ENCODE measurements at regions not wholly inside any gene's neighbourhood (a gene's known extent, or its start where the extent isn't known, plus 50 kb on each side); places are given as distances from the start of the nearest gene placed in this dataset.
"Not testable (repeated sequence)": the region's sequence is repeated elsewhere in the genome, so short reads cannot be mapped to it uniquely, and the experiment has no call there.

DNA sequence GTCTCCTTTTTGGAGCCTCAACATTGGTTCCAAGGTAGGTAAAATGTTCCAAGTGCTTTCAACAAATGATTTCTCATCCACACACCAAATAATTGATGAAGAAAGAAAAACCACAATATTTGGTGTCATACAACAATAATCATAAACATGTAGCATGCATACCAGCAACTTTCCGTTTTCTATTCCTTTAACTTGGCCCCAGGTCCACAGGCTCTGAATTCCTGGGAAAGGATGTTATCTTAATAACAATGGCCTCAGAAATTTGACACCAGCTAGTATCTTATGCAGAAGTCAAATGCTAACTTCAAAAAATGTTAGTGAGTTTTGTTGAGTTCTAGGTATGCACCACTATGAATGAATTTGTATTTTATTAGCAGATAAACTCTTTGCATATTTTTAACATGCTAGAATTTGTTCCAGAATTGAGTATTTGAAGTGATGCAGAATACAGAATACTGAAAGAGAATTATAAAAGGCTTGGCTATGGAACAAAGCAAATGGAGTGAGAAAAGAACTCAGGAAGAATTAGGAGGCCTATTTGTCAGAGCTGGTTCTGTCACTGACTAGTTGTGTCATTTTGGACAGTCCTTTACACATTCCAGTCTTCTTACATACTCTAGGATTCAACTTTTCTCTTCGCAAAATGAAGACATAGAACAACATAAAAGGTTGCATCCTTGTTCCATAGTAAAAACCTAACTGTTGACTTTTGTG lies 435.3 kb upstream of the TNC start:
- no peak overlapping the region for H3K9ac ChIP-seq (ENCODE audit: low read depth, low read length)
- H3K4me1 ChIP-seq (ENCODE audit: insufficient read depth, low read length): peaks cover 17% of the 10 kb centered on the region
- no peaks in the 10 kb centered on the region for H3K27me3 ChIP-seq (ENCODE audit: insufficient read depth, low read length)
- H3K4me3 ChIP-seq (ENCODE audit: low read length): no peak overlapping the region
- H3K9me3 ChIP-seq (ENCODE audit: insufficient read depth, low read depth, low read length): peaks cover 33% of the 10 kb centered on the region
- H3K36me3 ChIP-seq (ENCODE audit: insufficient read depth, low read length): no peaks in the 10 kb centered on the region
- H3K27ac ChIP-seq (ENCODE audit: low read depth, low read length): peak overlapping the region; percentile 73; the same call in 1 of the 2 replicates
- 100% methylated on average over 1 of the region's 2 CpGs for WGBS

GRCh38 chr9:115556432-115556831 lies 438.5 kb upstream of the TNC start:
- 60% methylated on average over 1 of the region's 1 CpG for WGBS

GRCh38 chr9:115575147-115575546 lies 457.2 kb upstream of the TNC start:
- no CpG with 5 or more reads among the region's 1 CpG for WGBS
- no peak overlapping the region for H3K27ac ChIP-seq (ENCODE audit: low read depth, low read length)
- H3K4me1 ChIP-seq (ENCODE audit: insufficient read depth, low read length): no peaks in the 10 kb centered on the region
- no peak overlapping the region for H3K9ac ChIP-seq (ENCODE audit: low read depth, low read length)
- H3K36me3 ChIP-seq (ENCODE audit: insufficient read depth, low read length): no peaks in the 10 kb centered on the region
- H3K4me3 ChIP-seq (ENCODE audit: low read length): no peak overlapping the region
- no peaks in the 10 kb centered on the region for H3K9me3 ChIP-seq (ENCODE audit: insufficient read depth, low read depth, low read length)
- no peaks in the 10 kb centered on the region for H3K27me3 ChIP-seq (ENCODE audit: insufficient read depth, low read length)

More at GRCh38 chr9:115556432-115556831, 438.5 kb upstream of the TNC start:
- no peak overlapping the region for H3K4me3 ChIP-seq (ENCODE audit: low read length)
- no peaks in the 10 kb centered on the region for H3K36me3 ChIP-seq (ENCODE audit: insufficient read depth, low read length)
- no peak overlapping the region for H3K9ac ChIP-seq (ENCODE audit: low read depth, low read length)
- no peaks in the 10 kb centered on the region for H3K27me3 ChIP-seq (ENCODE audit: insufficient read depth, low read length)
- H3K4me1 ChIP-seq (ENCODE audit: insufficient read depth, low read length): peaks cover 17% of the 10 kb centered on the region
- no peak overlapping the region for H3K27ac ChIP-seq (ENCODE audit: low read depth, low read length)
- peaks cover 33% of the 10 kb centered on the region for H3K9me3 ChIP-seq (ENCODE audit: insufficient read depth, low read depth, low read length)

DNA sequence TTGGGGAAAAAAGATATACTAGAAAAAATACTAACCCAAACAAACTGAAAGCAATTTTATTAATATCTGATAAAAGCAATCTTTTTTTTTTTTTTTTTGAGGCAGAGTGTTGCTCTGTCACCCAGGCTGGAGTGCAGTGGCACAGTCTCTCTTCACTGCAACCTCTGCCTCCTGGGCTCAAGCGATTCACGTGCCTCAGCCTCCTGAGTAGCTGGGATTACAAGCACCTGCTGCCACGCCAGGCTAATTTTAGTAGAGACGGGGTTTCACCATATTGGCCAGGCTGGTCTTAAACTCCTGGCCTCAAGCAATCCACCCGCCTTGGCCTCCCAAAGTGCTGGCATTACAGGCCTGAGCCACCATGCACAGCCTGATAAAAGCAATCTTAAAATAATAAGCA lies 467.5 kb upstream of the TNC start:
- not testable (repeated sequence) for H3K9ac ChIP-seq (ENCODE audit: low read depth, low read length); H3K4me1 ChIP-seq (ENCODE audit: insufficient read depth, low read length); H3K9me3 ChIP-seq (ENCODE audit: insufficient read depth, low read depth, low read length); H3K27ac ChIP-seq (ENCODE audit: low read depth, low read length); H3K36me3 ChIP-seq (ENCODE audit: insufficient read depth, low read length); H3K4me3 ChIP-seq (ENCODE audit: low read length); H3K27me3 ChIP-seq (ENCODE audit: insufficient read depth, low read length)
- 81% methylated on average over 5 of the region's 5 CpGs for WGBS

DNA sequence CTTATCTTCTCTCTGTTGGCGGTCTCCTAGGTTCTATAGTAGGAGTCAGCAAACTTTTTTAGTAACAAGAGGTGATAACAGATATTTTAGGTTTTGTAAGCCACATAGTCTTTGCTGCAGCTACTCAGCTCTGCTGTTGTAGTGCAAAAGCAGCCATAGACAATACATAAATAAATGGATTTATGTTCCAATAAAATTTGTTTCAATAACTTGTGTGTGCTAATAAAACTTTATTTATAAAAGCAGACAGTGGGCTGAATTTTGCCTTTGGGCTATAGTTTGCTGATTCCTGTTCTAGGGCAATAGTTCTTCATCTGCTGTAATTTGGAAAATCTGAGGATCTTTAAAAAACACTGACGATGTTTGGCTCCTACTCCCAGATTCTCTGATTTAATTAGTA lies 469.4 kb upstream of the TNC start:
- Histone ChIP-seq H3K27ac (ENCODE audit: low read depth, low read length) (no peak overlapping the region), H3K27me3 (ENCODE audit: insufficient read depth, low read length) (no peaks in the 10 kb centered on the region), H3K36me3 (ENCODE audit: insufficient read depth, low read length) (no peaks in the 10 kb centered on the region), H3K9ac (ENCODE audit: low read depth, low read length) (no peak overlapping the region), H3K4me3 (ENCODE audit: low read length) (no peak overlapping the region), H3K4me1 (ENCODE audit: insufficient read depth, low read length) (peaks cover 4% of the 10 kb centered on the region; the same call in 1 of the 2 replicates), H3K9me3 (ENCODE audit: insufficient read depth, low read depth, low read length) (0 out of 2 replicates have a peak, but pooled peaks cover 3% of the 10 kb centered on the region)
- 100% methylated on average over 2 of the region's 2 CpGs for WGBS

- no peak overlapping the region for H3K9ac ChIP-seq (ENCODE audit: low read depth, low read length)
- H3K27ac ChIP-seq (ENCODE audit: low read depth, low read length): no peak overlapping the region
- no peaks in the 10 kb centered on the region for H3K27me3 ChIP-seq (ENCODE audit: insufficient read depth, low read length)
- H3K9me3 ChIP-seq (ENCODE audit: insufficient read depth, low read depth, low read length): 0 out of 2 replicates have a peak, but pooled peaks cover 3% of the 10 kb centered on the region
- no peaks in the 10 kb centered on the region for H3K36me3 ChIP-seq (ENCODE audit: insufficient read depth, low read length)
- peaks cover 4% of the 10 kb centered on the region; the same call in 1 of the 2 replicates for H3K4me1 ChIP-seq (ENCODE audit: insufficient read depth, low read length)
- H3K4me3 ChIP-seq (ENCODE audit: low read length): no peak overlapping the region
Measured at GRCh38 chr9:115590011-115590410, 472.1 kb upstream of the TNC start.

DNA sequence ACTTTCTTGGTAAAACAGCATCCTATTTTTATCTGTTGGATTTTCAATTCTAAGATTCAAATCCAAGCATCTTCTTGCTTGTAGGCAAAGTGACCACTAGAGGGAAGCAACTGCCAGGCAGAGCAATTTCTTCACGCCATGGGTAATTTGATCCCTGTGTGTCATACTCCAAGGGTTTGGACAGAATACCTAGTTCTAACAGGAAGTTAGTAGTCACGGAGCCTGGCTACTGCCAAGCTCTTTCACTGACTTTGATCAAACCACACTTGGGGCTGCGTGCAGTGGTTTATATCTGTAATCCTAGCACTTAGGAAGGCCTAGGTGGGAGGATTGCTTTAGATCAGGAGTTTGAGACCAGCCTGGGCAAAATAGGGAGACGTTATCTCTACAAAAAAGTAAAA lies 473.6 kb upstream of the TNC start:
- H3K4me1 ChIP-seq (ENCODE audit: insufficient read depth, low read length): peaks cover 16% of the 10 kb centered on the region
- 0 out of 2 replicates have a peak overlapping the region, but pooled peaks have one; percentile 7 for H3K9ac ChIP-seq (ENCODE audit: low read depth, low read length)
- H3K9me3 ChIP-seq (ENCODE audit: insufficient read depth, low read depth, low read length): 0 out of 2 replicates have a peak, but pooled peaks cover 3% of the 10 kb centered on the region
- no peaks in the 10 kb centered on the region for H3K36me3 ChIP-seq (ENCODE audit: insufficient read depth, low read length)
- no peak overlapping the region for H3K27ac ChIP-seq (ENCODE audit: low read depth, low read length)
- WGBS: 21% methylated on average over 4 of the region's 4 CpGs
- H3K27me3 ChIP-seq (ENCODE audit: insufficient read depth, low read length): no peaks in the 10 kb centered on the region
- H3K4me3 ChIP-seq (ENCODE audit: low read length): peak overlapping the region; percentile 6; the same call in 1 of the 2 replicates

DNA sequence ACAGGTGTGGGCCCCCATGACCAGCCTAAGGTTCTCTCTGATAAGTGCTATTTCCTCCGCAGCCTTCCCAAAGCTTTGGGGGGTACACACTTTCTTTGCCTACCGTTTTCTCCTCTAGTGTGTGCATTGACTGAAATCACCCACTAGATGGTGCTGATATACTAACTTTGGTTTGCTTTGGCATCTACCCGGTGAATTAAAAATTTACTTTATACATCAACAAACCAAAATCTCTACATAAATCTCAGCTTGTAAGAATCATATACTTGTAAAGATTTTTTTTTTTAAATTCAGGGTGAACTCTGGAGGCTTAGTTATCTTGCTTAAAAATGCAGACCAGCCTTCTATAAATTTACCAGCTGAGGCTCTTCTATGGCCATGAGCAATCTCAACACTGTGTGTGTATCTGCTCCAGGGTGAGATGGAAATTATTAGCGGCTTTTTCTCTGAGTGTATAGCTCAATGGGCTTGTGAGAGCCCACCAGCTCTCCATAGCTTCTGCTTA lies 475.7 kb upstream of the TNC start:
- H3K36me3 ChIP-seq (ENCODE audit: insufficient read depth, low read length): no peaks in the 10 kb centered on the region
- 0 out of 2 replicates have a peak, but pooled peaks cover 3% of the 10 kb centered on the region for H3K9me3 ChIP-seq (ENCODE audit: insufficient read depth, low read depth, low read length)
- no peak overlapping the region for H3K9ac ChIP-seq (ENCODE audit: low read depth, low read length)
- H3K4me1 ChIP-seq (ENCODE audit: insufficient read depth, low read length): peaks cover 22% of the 10 kb centered on the region
- no peaks in the 10 kb centered on the region for H3K27me3 ChIP-seq (ENCODE audit: insufficient read depth, low read length)
- WGBS: 27% methylated on average over 3 of the region's 4 CpGs
- no peak overlapping the region for H3K27ac ChIP-seq (ENCODE audit: low read depth, low read length)
- H3K4me3 ChIP-seq (ENCODE audit: low read length): no peak overlapping the region

DNA sequence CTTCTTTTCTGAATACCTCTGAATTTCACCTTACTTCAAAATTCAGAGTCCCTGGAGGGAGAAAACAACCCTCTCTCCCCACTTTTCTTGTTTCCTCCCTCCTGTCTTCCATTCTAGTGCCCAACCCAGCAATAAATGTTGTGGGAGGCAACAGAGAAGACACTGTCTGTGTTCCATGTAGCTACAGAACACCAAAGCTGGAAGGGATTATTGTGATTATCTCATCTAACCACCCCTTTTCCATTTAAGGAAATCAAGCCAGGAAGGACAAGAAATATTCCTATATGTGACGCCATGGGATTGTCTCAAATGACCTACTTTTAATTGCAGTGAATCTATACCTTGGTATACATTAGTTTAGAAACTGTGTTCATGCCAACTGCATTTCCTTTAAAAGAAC lies 476.6 kb upstream of the TNC start:
- peaks cover 22% of the 10 kb centered on the region for H3K4me1 ChIP-seq (ENCODE audit: insufficient read depth, low read length)
- H3K4me3 ChIP-seq (ENCODE audit: low read length): no peak overlapping the region
- no peak overlapping the region for H3K27ac ChIP-seq (ENCODE audit: low read depth, low read length)
- no peaks in the 10 kb centered on the region for H3K36me3 ChIP-seq (ENCODE audit: insufficient read depth, low read length)
- 0 out of 2 replicates have a peak, but pooled peaks cover 3% of the 10 kb centered on the region for H3K9me3 ChIP-seq (ENCODE audit: insufficient read depth, low read depth, low read length)
- no peaks in the 10 kb centered on the region for H3K27me3 ChIP-seq (ENCODE audit: insufficient read depth, low read length)
- 100% methylated on average over 1 of the region's 1 CpG for WGBS
- H3K9ac ChIP-seq (ENCODE audit: low read depth, low read length): no peak overlapping the region

DNA sequence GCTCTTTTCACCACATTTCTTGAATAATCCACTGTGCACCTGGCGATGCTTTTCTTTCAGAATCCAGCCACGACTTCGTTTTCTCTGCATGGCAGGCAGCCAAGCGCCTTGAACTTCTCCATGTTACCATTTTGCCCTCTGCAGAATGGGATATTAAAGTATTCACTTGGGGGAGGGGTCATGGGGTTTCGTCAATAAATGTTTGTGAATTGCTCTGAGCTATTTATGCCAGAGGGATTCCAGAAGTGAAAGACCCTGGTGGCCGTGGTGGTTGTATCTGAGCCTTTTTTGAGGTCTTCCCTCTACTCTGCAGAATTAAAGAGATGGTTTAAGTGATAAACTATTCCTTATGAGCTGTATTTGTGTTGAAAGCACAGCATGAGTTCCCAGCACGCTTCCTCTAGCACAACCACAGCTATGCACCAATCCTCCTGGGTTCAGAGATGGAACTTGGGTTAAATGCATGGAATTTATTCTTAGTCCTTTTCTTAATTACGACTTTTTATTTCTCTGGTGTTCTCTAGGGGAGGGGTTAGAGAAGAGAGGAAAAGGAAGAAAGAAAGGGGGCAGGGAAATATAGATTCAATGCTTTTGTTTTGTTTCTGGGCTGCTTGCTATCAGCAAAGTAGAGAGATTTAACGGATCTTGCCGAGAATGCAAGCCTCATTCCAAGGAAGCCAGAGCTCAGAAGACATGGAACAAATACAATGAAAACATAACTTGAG lies 478.2 kb upstream of the TNC start:
- 62% methylated on average over 10 of the region's 10 CpGs for WGBS
- Histone ChIP-seq H3K36me3 (ENCODE audit: insufficient read depth, low read length) (no peaks in the 10 kb centered on the region), H3K9ac (ENCODE audit: low read depth, low read length) (no peak overlapping the region), H3K9me3 (ENCODE audit: insufficient read depth, low read depth, low read length) (no peaks in the 10 kb centered on the region), H3K27ac (ENCODE audit: low read depth, low read length) (peak overlapping the region; percentile 19; the same call in 1 of the 2 replicates), H3K27me3 (ENCODE audit: insufficient read depth, low read length) (no peaks in the 10 kb centered on the region), H3K4me1 (ENCODE audit: insufficient read depth, low read length) (peaks cover 22% of the 10 kb centered on the region), H3K4me3 (ENCODE audit: low read length) (no peak overlapping the region)

DNA sequence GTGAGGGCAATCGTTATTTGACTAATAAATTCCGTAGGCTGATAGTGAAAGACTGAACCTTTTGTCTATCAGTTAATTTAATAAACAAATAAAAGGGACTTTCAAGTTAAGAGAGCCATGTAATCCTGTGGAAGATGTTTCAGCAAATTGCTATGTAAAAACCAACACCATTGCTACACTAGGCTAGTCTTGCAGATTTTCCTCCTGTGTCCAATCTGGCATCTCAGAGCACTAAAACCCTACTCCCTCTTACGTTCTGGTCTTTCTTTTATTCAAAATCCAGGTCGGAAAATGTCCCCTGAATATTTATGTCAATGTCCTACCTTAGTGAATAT lies 478.8 kb upstream of the TNC start:
- no peak overlapping the region for H3K4me3 ChIP-seq (ENCODE audit: low read length)
- 44% methylated on average over 3 of the region's 4 CpGs for WGBS
- H3K27ac ChIP-seq (ENCODE audit: low read depth, low read length): peak overlapping the region; percentile 19; the same call in 1 of the 2 replicates
- H3K27me3 ChIP-seq (ENCODE audit: insufficient read depth, low read length): no peaks in the 10 kb centered on the region
- no peaks in the 10 kb centered on the region for H3K36me3 ChIP-seq (ENCODE audit: insufficient read depth, low read length)
- H3K9ac ChIP-seq (ENCODE audit: low read depth, low read length): no peak overlapping the region
- H3K4me1 ChIP-seq (ENCODE audit: insufficient read depth, low read length): peaks cover 21% of the 10 kb centered on the region
- no peaks in the 10 kb centered on the region for H3K9me3 ChIP-seq (ENCODE audit: insufficient read depth, low read depth, low read length)
